ENCODE measurements at regions not wholly inside any gene's neighbourhood (a gene's known extent, or its start where the extent isn't known, plus 50 kb on each side); places are given as distances from the start of the nearest gene placed in this dataset.

GRCh38 chr16:82357237-82357636 is 187.2 kb upstream of the MPHOSPH6 start:
- FAIRE-seq, result no peak

- FAIRE-seq, result no peak
These were observed 180.5 kb upstream of the MPHOSPH6 start for GRCh38 chr16:82350560-82350959.

- FAIRE-seq, result no peak
These were observed 175.3 kb upstream of the MPHOSPH6 start for GRCh38 chr16:82345318-82345717.

- FAIRE-seq, result no peak
These were observed 174.1 kb upstream of the MPHOSPH6 start for GRCh38 chr16:82344157-82344556.

GRCh38 chr16:82341146-82341669 is 171.2 kb upstream of the MPHOSPH6 start:
- no peak for FAIRE-seq

DNA sequence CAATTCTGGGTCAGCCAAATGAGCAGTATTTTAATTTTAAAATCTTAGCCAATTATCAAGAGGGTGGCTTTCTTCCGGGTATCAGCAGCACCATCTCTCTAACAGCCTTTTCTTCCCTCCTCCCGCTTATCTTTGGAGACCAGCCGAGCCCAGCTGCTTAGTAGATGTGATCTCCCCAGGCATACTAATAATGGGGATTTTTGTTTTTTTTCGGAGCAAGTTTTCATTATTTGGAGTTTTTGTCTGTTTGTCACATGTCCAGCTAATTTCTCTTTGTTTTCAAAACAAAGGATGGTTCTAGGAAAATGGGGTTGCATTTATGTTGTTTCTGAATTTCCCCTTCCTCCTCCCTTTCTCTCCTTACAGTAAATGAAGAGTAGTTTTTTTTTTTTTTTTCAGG is 170.5 kb upstream of the MPHOSPH6 start:
- no peak for FAIRE-seq

DNA sequence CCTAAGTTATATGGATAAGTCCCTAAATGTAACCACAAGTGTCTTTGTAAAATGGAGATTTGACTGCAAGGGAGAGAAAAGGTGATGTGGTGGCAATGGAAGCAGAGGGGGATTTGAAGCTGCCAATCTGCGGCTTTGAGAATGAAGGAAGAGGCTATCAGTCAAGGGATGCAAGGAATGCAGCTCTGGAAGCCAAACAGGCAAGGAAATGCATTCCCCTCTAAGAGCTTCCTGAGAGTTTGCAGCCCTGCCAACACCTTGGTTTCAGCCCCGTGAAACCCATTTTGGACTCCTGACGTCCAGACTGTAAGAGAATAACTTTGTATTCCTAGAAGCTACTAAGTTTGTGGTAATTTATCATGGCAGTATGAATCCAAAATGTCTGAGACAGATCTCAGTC is 167.3 kb upstream of the MPHOSPH6 start:
- FAIRE-seq, result no peak

DNA sequence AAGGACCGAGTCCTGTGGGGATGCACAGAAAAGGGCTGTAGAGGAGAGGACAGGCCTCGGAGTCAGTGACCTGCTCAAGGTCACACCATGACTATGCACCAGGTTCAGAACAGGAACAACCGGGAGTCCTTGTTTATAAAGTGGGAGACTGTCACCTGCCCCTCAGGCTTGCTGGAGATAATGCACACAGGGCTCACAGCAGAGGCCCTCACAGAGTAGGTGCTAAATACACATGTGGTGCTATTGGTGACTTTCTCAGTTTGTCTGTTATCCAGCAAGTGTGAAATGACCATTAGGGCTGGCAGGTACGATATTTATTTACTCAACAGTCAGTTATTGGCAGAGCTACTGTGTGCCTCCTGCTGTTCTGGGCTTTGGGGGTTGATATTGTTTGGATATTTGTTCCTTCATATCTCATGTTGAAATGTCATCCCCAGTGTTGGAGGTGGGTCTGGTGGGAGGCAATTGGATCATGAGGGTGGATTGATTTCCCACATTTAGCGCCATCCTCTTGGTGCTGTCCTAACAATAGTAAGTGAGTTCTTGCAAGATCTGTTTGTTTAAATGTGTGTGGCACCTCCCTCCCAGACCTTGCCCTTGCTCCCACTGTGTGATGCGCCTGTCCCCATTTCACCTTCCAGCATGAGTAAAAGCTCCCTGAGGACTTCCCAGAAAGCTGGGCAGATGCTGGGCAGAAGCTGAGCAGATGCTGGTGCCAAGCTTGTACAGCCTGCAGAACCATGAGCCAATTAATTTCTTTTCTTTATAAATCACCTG is 162.1 kb upstream of the MPHOSPH6 start:
- FAIRE-seq, result no peak

DNA sequence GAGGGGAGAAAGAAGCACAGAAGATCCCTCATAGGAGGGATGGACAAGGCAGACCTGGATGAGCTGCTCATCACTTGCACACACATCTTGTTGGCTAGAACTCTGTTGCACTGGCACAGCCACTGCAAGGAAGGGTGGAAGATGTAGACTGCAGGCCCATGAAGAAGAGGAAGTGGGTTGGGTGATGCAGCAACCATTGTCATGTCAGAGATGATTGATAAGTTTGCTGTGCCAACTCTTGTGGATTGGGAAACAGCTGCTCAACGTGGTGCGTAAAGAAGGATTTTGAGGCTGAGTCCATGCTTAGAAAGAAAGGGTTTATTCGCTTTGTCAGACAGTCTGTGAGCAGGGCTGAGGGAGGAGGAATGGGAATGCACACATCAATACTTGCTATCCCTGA is 161.4 kb upstream of the MPHOSPH6 start:
- no peak for FAIRE-seq

DNA sequence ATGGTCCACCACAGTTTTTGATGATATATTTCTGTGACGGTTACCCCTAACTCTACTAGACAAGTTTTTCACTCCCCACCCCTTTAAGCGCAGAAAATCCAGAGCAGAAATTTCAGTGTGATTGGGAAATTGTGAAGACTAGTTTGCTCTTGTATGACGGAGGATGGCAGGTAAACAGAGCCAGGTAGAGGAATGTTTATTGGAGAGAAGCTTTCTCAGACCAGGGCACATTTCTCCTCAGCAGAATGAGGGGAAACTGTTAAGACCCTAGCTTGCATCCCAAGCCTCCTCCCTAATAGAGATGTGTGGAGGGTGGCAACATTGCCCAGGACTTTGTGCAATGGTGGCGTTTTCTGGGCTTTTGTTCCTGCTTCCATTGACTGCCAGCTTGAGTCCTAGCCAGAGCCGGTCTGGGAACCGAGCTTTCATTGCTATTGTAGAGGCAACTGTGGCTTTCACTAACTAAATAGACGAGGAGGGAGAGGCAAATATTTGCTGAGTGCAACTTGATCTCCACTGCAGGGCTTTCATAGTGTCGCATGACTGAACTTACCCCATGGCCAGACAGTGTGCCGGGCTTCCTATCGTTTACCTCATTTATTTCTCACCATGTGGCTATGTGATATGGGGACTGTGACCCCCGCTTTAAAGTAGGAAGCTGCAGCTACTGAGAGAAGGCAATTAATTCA is 159.6 kb upstream of the MPHOSPH6 start:
- no peak for FAIRE-seq

DNA sequence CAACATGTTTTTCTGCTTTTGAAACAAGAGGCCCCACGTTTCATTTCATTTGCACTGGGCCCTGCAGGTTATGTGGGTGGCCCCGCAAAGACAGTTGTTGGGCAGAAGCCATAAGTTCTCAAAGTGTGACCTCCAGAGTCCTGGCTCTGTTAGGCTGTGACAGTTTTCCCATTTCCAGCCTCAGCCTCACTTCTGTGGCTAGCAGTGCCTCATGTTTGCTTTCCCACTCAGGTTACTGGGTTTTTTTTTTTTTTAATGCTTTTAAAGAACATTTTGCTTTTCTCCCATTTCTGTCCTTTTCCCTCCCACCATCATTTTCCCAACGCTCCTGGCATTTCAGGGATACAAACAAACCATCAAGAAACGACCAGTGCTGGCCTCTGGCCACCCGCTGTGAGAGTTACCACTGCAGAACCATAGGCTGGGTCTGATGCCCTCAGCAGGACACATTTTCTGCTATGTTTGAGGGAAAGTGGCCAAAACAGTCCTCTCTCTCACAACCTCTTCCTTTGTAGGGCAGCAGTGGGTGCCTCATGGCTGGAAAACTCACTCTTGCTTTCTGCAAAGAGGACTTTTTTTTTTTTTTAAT is 159.0 kb upstream of the MPHOSPH6 start:
- FAIRE-seq, result no peak

GRCh38 chr16:82323171-82323570 is 153.1 kb upstream of the MPHOSPH6 start:
- FAIRE-seq, result no peak

GRCh38 chr16:82322177-82322576 is 152.2 kb upstream of the MPHOSPH6 start:
- FAIRE-seq, result no peak

- no peak for FAIRE-seq
These were observed 149.0 kb upstream of the MPHOSPH6 start for GRCh38 chr16:82319038-82319437.

DNA sequence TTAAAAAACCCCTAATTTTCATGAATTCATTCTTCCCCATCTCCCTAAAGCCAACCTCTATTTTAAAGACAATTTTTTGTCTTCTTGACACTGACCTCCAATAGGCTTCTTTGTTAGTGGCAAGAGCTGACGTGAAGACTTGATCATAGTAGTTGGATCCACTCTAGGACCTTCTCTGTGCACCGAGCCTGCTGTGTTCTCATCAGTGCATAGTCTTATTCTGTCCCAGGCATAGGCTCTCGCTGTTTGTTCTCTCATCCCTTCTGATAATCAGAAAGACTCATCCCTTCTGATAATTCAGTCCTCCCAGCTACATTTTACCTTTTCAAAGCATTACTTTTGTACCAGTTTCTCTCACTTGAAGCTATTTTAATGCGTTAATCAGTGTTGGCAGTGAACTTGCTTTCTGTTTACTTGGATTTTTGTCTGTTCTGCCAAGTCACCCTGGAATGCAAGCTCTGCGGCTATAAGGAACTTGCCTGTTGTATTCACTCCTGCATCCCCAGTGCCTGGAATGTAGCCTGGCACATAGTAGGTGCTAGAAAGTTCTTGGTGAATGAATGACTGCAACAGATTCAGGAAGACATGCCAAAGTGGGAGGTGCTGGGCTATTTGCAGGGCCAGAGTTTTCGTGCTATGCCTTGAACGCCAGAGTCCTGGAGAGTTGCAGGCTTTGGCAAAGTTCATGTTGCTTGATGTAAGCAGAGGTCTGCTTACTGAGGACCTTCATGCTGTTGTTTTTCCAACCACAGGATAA is 147.6 kb upstream of the MPHOSPH6 start:
- FAIRE-seq, result no peak

GRCh38 chr16:82313754-82314153 is 143.7 kb upstream of the MPHOSPH6 start:
- no peak for FAIRE-seq

- FAIRE-seq, result no peak
These were observed 141.5 kb upstream of the MPHOSPH6 start for GRCh38 chr16:82311528-82311927.

DNA sequence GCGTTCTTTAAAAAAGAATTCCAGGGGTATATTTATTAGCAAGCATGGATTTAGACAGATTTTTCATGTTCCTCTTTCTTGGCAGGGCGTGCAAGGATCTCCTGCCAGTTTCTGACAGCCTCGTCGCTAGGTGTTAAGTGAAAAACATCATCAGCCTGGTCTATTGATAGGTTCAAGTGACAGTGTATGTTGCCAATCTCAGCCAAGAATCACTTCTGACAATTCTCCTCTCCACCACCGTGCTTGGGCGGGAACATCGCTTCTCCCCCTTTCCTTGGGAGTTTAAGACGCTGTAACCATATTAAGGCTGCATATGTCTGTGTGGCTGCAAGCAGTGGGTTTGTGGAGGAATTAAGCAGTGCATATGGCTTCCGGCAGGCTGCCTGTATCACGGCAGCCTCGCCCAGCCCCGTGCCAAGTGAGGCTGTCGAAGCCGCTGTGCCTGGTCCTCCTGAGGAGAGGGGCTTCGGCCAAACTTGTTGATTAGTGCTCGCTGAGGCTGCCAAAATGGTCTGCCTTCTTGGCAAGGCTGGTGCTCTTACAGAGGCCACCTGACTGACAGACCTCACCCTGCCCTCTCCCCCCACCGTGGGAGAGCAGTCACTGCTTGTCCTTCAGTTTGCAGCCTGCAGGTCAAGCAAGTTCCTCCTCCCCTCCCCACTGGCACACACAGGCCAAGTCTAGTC is 132.2 kb upstream of the MPHOSPH6 start:
- FAIRE-seq, result no peak

GRCh38 chr16:82301146-82301755 is 131.2 kb upstream of the MPHOSPH6 start:
- no peak for FAIRE-seq

DNA sequence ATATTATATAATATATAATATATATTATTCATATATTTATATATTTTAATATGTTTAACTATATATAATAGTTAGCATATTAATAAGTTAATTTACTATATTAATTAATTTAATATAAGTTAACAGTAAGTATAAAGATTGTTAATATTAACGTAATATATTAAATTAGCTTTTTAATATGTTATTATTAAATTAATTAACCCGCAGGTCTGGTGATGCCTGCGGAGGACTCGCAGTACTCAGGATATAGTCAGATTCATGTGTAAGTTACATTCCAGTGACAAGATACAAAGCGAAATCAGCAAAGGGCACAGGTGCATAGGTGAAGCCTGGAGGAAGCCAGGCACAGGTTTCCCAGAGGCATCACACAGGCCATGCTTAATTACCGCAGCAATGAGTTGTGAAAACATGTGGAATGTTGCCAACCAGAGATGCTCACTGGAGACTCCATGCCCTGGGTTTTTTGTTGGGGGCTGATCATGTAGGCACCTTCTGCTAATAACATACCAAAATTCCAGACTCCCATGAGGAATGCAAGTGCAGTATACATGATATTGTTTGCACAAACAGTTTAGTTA is 130.4 kb upstream of the MPHOSPH6 start:
- FAIRE-seq, result no peak

- no peak for FAIRE-seq
These were observed 128.4 kb upstream of the MPHOSPH6 start for GRCh38 chr16:82298472-82298871.
